HG03565 (cell line): ENCODE measurements at regions not wholly inside any gene's neighbourhood (a gene's known extent, or its start where the extent isn't known, plus 50 kb on each side); places are given as distances from the start of the nearest gene placed in this dataset.

Experiments used
- ATAC-seq: cut with Tn5 transposase; IDR thresholded peaks from one replicate; pipeline ENCODE4 v1.9.1; 2021; ENCODE audit warnings: mild to moderate bottlenecking, moderate library complexity; ENCODE audit not compliant: unreplicated experiment

- no peak for ATAC-seq
These were observed 303.9 kb downstream of the ETAA1 start for GRCh38 chr2:67701011-67701410.

- no peak for ATAC-seq
These were observed 305.2 kb downstream of the ETAA1 start for GRCh38 chr2:67702284-67702683.

- ATAC-seq, result no peak
These were observed 305.8 kb downstream of the ETAA1 start for GRCh38 chr2:67702937-67703336.

GRCh38 chr2:67706082-67706481, 308.9 kb downstream of the ETAA1 start:
- no peak for ATAC-seq

- ATAC-seq, result no peak
These were observed 310.8 kb downstream of the ETAA1 start for GRCh38 chr2:67707896-67708295.

GRCh38 chr2:67709835-67710234, 312.7 kb downstream of the ETAA1 start:
- no peak for ATAC-seq

GRCh38 chr2:67712484-67712883, 315.4 kb downstream of the ETAA1 start:
- no peak for ATAC-seq

- no peak for ATAC-seq
These were observed 316.2 kb downstream of the ETAA1 start for GRCh38 chr2:67713376-67713775.

- ATAC-seq, result no peak
These were observed 319.8 kb downstream of the ETAA1 start for GRCh38 chr2:67716895-67717396.

- ATAC-seq, result no peak
These were observed 320.6 kb downstream of the ETAA1 start for GRCh38 chr2:67717692-67718091.

- no peak for ATAC-seq
These were observed 322.2 kb downstream of the ETAA1 start for GRCh38 chr2:67719351-67719750.

- no peak for ATAC-seq
These were observed 324.4 kb downstream of the ETAA1 start for GRCh38 chr2:67721516-67721915.

- ATAC-seq, result no peak
These were observed 327.1 kb downstream of the ETAA1 start for GRCh38 chr2:67724261-67724660.

- no peak for ATAC-seq
These were observed 328.6 kb downstream of the ETAA1 start for GRCh38 chr2:67725731-67726130.

- ATAC-seq, result no peak
These were observed 329.3 kb downstream of the ETAA1 start for GRCh38 chr2:67726416-67726815.

- no peak for ATAC-seq
These were observed 330.0 kb downstream of the ETAA1 start for GRCh38 chr2:67727131-67727530.

- no peak for ATAC-seq
These were observed 330.5 kb downstream of the ETAA1 start for GRCh38 chr2:67727623-67728022.

- ATAC-seq, result no peak
These were observed 332.3 kb downstream of the ETAA1 start for GRCh38 chr2:67729474-67729873.

- ATAC-seq, result no peak
These were observed 329.3 kb downstream of the C1D start for GRCh38 chr2:67733517-67733916.

GRCh38 chr2:67752199-67752598, 310.6 kb downstream of the C1D start:
- no peak for ATAC-seq

GRCh38 chr2:67752969-67753368, 309.8 kb downstream of the C1D start:
- no peak for ATAC-seq

GRCh38 chr2:67755156-67755882, 307.5 kb downstream of the C1D start:
- no peak for ATAC-seq

- no peak for ATAC-seq
These were observed 301.8 kb downstream of the C1D start for GRCh38 chr2:67760995-67761394.
